CD14-positive monocyte (primary cell): ENCODE measurements at regions not wholly inside any gene's neighbourhood (a gene's known extent, or its start where the extent isn't known, plus 50 kb on each side); places are given as distances from the start of the nearest gene placed in this dataset.

Source experiments
- DNase-seq, 3 donors: peaks; one replicate each; pipeline ENCODE4 v3.0.0-alpha.2; 2011 to 2022
- H2AFZ ChIP-seq: 2 replicates; pipeline ENCODE4 v1.6.0; 2012; ENCODE audit warnings: mild to moderate bottlenecking, low read depth, low read length, inconsistent platforms; ENCODE audit not compliant: insufficient read depth, poor library complexity, severe bottlenecking
- H3K27ac ChIP-seq, 2 donors: 1 replicate in 1 of 2; 2 replicates in 1 of 2; pipeline ENCODE4 v1.5.1; 2012 to 2013; ENCODE audit warnings: low read length in 2 of 2, control low read depth in 1 of 2, inconsistent platforms in 1 of 2, low read depth in 1 of 2, mild to moderate bottlenecking in 1 of 2
- H3K27me3 ChIP-seq, 2 donors: one replicate each; pipeline versions ENCODE4 v1.6.0 to v1.6.1; 2011 to 2013; ENCODE audit warnings: low read length in 2 of 2; ENCODE audit not compliant: control insufficient read depth in 2 of 2, insufficient read depth in 2 of 2
- H3K36me3 ChIP-seq, 2 donors: replicated peaks in 1 of 2; 1 replicate in 1 of 2; 2 replicates in 1 of 2; pipeline versions ENCODE4 v1.5.1 to v1.6.1; 2012 to 2013; ENCODE audit warnings: low read length in 2 of 2, control low read depth in 1 of 2, inconsistent platforms in 1 of 2, mild to moderate bottlenecking in 1 of 2; ENCODE audit not compliant: insufficient read depth in 2 of 2, control insufficient read depth in 1 of 2
- H3K4me1 ChIP-seq, 2 donors: 1 replicate in 1 of 2; 2 replicates in 1 of 2; pipeline versions ENCODE4 v1.5.1 to v1.6.1; 2012 to 2013; ENCODE audit warnings: low read length in 2 of 2, control low read depth in 1 of 2, inconsistent platforms in 1 of 2, mild to moderate bottlenecking in 1 of 2, moderate library complexity in 1 of 2; ENCODE audit not compliant: insufficient read depth in 2 of 2, control insufficient read depth in 1 of 2
- H3K4me2 ChIP-seq: replicated peaks from 2 replicates; pipeline ENCODE3; 2012; ENCODE audit warnings: low read length, moderate library complexity, mild to moderate bottlenecking; ENCODE audit not compliant: poor library complexity, severe bottlenecking; ENCODE audit errors: extremely low read depth
- H3K4me3 ChIP-seq, 3 experiments: fragments of 200-600 bp in 1 of 3; sonication (generic) in 1 of 3; replicated peaks in 1 of 3; 1 replicate in 2 of 3; 2 replicates in 1 of 3; pipeline ENCODE4 v1.5.1; 2011 to 2013; ENCODE audit warnings: low read length in 3 of 3, mild to moderate bottlenecking in 3 of 3, control low read depth in 2 of 3, low read depth in 2 of 3, inconsistent platforms in 1 of 3, moderate library complexity in 1 of 3
- H3K79me2 ChIP-seq: 2 replicates; pipeline ENCODE4 v1.6.0; 2012; ENCODE audit warnings: mild to moderate bottlenecking, control low read depth, inconsistent platforms, low read length, moderate library complexity; ENCODE audit not compliant: insufficient read depth
- H3K9ac ChIP-seq: 2 replicates; pipeline ENCODE4 v1.6.0; 2017; ENCODE audit warnings: low read length, mild to moderate bottlenecking; ENCODE audit not compliant: insufficient read depth, poor library complexity, severe bottlenecking
- H3K9me3 ChIP-seq, 2 donors: replicated peaks in 1 of 2; 1 replicate in 1 of 2; 2 replicates in 1 of 2; pipeline versions ENCODE4 v1.5.1 to v1.6.1; 2012 to 2013; ENCODE audit warnings: low read length in 2 of 2, control low read depth in 1 of 2; ENCODE audit not compliant: control insufficient read depth in 1 of 2, insufficient read depth in 1 of 2
- H4K20me1 ChIP-seq: 2 replicates; pipeline ENCODE4 v1.6.0; 2012; ENCODE audit warnings: mild to moderate bottlenecking, low read length, control low read depth, moderate library complexity; ENCODE audit not compliant: insufficient read depth
- H3K27ac Mint-ChIP-seq, 7 donors: one replicate each; pipeline ENCODE4 v1.8.0; 2020; ENCODE audit warnings: mild to moderate bottlenecking in 7 of 7, mixed read lengths in 7 of 7, moderate library complexity in 6 of 7, inconsistent platforms in 2 of 7
- H3K27me3 Mint-ChIP-seq, 3 donors: one replicate each; pipeline ENCODE4 v1.8.0; 2021 to 2022; ENCODE audit warnings: low read depth in 3 of 3, mild to moderate bottlenecking in 3 of 3, mixed read lengths in 3 of 3, moderate library complexity in 3 of 3, inconsistent platforms in 1 of 3
- H3K36me3 Mint-ChIP-seq, 2 donors: one replicate each; pipeline ENCODE4 v1.8.0; 2020; ENCODE audit warnings: mixed read lengths in 2 of 2, inconsistent platforms in 1 of 2, mild to moderate bottlenecking in 1 of 2
- H3K4me1 Mint-ChIP-seq: one replicate; pipeline ENCODE4 v1.8.0; 2020; ENCODE audit warnings: mild to moderate bottlenecking, mixed read lengths
- H3K4me3 Mint-ChIP-seq, 2 donors: one replicate each; pipeline ENCODE4 v1.8.0; 2020; ENCODE audit warnings: mild to moderate bottlenecking in 2 of 2, mixed read lengths in 2 of 2, moderate library complexity in 1 of 2
- H3K9me3 Mint-ChIP-seq, 7 donors: one replicate each; pipeline ENCODE4 v1.8.0; 2020 to 2022; ENCODE audit warnings: mixed read lengths in 7 of 7, mild to moderate bottlenecking in 6 of 7, moderate library complexity in 6 of 7, inconsistent platforms in 2 of 7
- WGBS: methylation state at CpG from one replicate; pipeline ENCODE4 v1.1.5; 2013; ENCODE audit warnings: missing lambda C conversion rate; ENCODE audit not compliant: insufficient coverage; 5-methylcytosine and 5-hydroxymethylcytosine counted together
- intact Hi-C, 2 donors: fragments of 100-400 bp; cut with micrococcal nuclease; formaldehyde crosslinking; loops; one replicate each; pipeline versions ENCODE4 v1.15.0 to v1.15.1; 2023
- TF ChIP-seq, protein P1 (sequence below): fragments of 200-600 bp; IDR thresholded peaks from one replicate; pipeline ENCODE4 v1.8.0; 2022; ENCODE audit warnings: antibody characterized with exemption, mild to moderate bottlenecking

- peaks cover 9% of the 10 kb centered on the region for H3K4me1 Mint-ChIP-seq
- Histone ChIP-seq H3K4me1 (peaks cover 3 to 6% of the 10 kb centered on the region in 2 donors), H3K27me3 (peaks cover 41 to 45% of the 10 kb centered on the region in 2 donors), H3K4me2 (no peak overlapping the region), H3K79me2 (no peaks in the 10 kb centered on the region), H3K27ac (no peak overlapping the region), H3K4me3 (no peak overlapping the region), H3K9ac (no peak overlapping the region), H3K36me3 (no peaks in the 10 kb centered on the region), H3K9me3 (peaks cover 0 to 10% of the 10 kb centered on the region in 2 donors), H4K20me1 (no peaks in the 10 kb centered on the region), H2AFZ (no peak overlapping the region)
- H3K27me3 Mint-ChIP-seq = peaks cover 54 to 61% (median 55%) of the 10 kb centered on the region in 3 donors
- intact Hi-C loops = no loop called here
- H3K27ac Mint-ChIP-seq = no peak overlapping the region
- TF ChIP-seq, protein P1, sequence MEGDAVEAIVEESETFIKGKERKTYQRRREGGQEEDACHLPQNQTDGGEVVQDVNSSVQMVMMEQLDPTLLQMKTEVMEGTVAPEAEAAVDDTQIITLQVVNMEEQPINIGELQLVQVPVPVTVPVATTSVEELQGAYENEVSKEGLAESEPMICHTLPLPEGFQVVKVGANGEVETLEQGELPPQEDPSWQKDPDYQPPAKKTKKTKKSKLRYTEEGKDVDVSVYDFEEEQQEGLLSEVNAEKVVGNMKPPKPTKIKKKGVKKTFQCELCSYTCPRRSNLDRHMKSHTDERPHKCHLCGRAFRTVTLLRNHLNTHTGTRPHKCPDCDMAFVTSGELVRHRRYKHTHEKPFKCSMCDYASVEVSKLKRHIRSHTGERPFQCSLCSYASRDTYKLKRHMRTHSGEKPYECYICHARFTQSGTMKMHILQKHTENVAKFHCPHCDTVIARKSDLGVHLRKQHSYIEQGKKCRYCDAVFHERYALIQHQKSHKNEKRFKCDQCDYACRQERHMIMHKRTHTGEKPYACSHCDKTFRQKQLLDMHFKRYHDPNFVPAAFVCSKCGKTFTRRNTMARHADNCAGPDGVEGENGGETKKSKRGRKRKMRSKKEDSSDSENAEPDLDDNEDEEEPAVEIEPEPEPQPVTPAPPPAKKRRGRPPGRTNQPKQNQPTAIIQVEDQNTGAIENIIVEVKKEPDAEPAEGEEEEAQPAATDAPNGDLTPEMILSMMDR = no peak
- 83% methylated on average over 1 of the region's 1 CpG for WGBS
- H3K4me3 Mint-ChIP-seq = no peak overlapping the region
- peaks cover 0 to 2% of the 10 kb centered on the region in 2 donors for H3K36me3 Mint-ChIP-seq
- no peak for DNase-seq
- peaks cover 2 to 18% (median 16%) of the 10 kb centered on the region in 7 donors for H3K9me3 Mint-ChIP-seq
These were observed 198.7 kb downstream of the GPX5 start for GRCh38 chr6:28724395-28724794.

DNA sequence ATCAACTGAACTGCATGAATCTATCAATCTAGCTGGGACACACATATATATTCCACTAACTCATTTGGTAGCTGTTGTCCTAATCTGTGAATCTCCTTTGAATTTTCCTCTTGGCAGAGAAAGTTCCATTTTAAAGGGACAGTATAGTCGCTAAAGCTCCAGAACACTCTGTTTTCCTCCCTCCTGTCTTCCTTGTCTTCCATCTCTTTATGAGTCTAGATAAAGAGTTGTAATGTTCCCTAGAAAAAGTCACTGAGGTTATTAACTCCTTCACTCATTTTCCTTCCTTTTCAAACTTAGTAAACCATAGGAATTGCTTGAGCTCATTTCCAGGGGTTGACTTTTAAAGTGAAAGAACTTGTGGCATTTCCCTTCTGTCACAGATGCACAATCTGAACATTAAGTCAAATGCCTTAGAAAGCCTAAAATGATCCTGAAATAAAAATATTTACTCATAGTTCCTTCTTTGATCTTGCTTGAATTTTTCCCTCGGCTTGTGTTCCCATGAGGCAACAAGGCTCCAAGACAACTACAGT lies 198.4 kb downstream of the TRIM27 start:
- no peaks in the 10 kb centered on the region for H4K20me1 ChIP-seq
- Mint-ChIP-seq H3K27ac (no peak overlapping the region), H3K27me3 (peaks cover 57 to 65% (median 60%) of the 10 kb centered on the region in 3 donors), H3K4me1 (peaks cover 10% of the 10 kb centered on the region), H3K36me3 (peaks cover 3 to 4% of the 10 kb centered on the region in 2 donors), H3K9me3 (peaks cover 2 to 26% (median 20%) of the 10 kb centered on the region in 7 donors), H3K4me3 (no peak overlapping the region)
- intact Hi-C loops = no loop called here
- H3K4me1 ChIP-seq = peaks cover 3 to 6% of the 10 kb centered on the region in 2 donors
- no CpG with 5 or more reads among the region's 2 CpGs for WGBS
- DNase-seq = no peak
- H3K79me2 ChIP-seq = no peaks in the 10 kb centered on the region
- no peak overlapping the region for H3K9ac ChIP-seq
- no peak overlapping the region for H2AFZ ChIP-seq
- TF ChIP-seq, protein P1 = no peak
- peaks cover 8 to 17% of the 10 kb centered on the region in 2 donors for H3K9me3 ChIP-seq
- peaks cover 49 to 53% of the 10 kb centered on the region in 2 donors for H3K27me3 ChIP-seq
- no peaks in the 10 kb centered on the region for H3K36me3 ChIP-seq
- no peak overlapping the region for H3K27ac ChIP-seq
- H3K4me2 ChIP-seq = no peak overlapping the region
- no peak overlapping the region for H3K4me3 ChIP-seq
